HG03342 (cell line): ENCODE measurements at regions not wholly inside any gene's neighbourhood (a gene's known extent, or its start where the extent isn't known, plus 50 kb on each side); places are given as distances from the start of the nearest gene placed in this dataset.
"Not testable (repeated sequence)": the region's sequence is repeated elsewhere in the genome, so short reads cannot be mapped to it uniquely, and the experiment has no call there.

Experiments used
- ATAC-seq: cut with Tn5 transposase; IDR thresholded peaks from one replicate; pipeline ENCODE4 v1.9.1; 2021; ENCODE audit warnings: mild to moderate bottlenecking, moderate library complexity; ENCODE audit not compliant: unreplicated experiment

GRCh38 chr6:110558575-110558974, 82.2 kb upstream of the SLC22A16 start:
- ATAC-seq, result no peak

- ATAC-seq, result no peak
Observed at GRCh38 chr6:110557199-110557598, 80.8 kb upstream of the SLC22A16 start.

- ATAC-seq, result no peak
Observed at GRCh38 chr6:110556317-110557110, 80.1 kb upstream of the SLC22A16 start.

- ATAC-seq, result no peak
Observed at GRCh38 chr6:110554966-110555460, 78.6 kb upstream of the SLC22A16 start.

GRCh38 chr6:110554441-110554840, 78.0 kb upstream of the SLC22A16 start:
- no peak for ATAC-seq

GRCh38 chr6:110552901-110553641, 76.7 kb upstream of the SLC22A16 start:
- no peak for ATAC-seq

- ATAC-seq, result no peak
Observed at GRCh38 chr6:110552076-110552475, 75.7 kb upstream of the SLC22A16 start.

- no peak for ATAC-seq
Observed at GRCh38 chr6:110551088-110551487, 74.7 kb upstream of the SLC22A16 start.

- no peak for ATAC-seq
Observed at GRCh38 chr6:110550353-110550752, 73.9 kb upstream of the SLC22A16 start.

- ATAC-seq, result no peak
Observed at GRCh38 chr6:110549277-110549676, 72.9 kb upstream of the SLC22A16 start.

- ATAC-seq, result no peak
Observed at GRCh38 chr6:110548110-110548847, 71.9 kb upstream of the SLC22A16 start.

GRCh38 chr6:110547266-110547964, 71.0 kb upstream of the SLC22A16 start:
- no peak for ATAC-seq

GRCh38 chr6:110545081-110545872, 68.9 kb upstream of the SLC22A16 start:
- no peak for ATAC-seq

- no peak for ATAC-seq
Observed at GRCh38 chr6:110544472-110544871, 68.1 kb upstream of the SLC22A16 start.

GRCh38 chr6:110543106-110543505, 66.7 kb upstream of the SLC22A16 start:
- no peak for ATAC-seq

- ATAC-seq, result no peak
Observed at GRCh38 chr6:110542311-110543024, 66.1 kb upstream of the SLC22A16 start.

- no peak for ATAC-seq
Observed at GRCh38 chr6:110541701-110542309, 65.4 kb upstream of the SLC22A16 start.

- ATAC-seq, result not testable (repeated sequence)
Observed at GRCh38 chr6:110539277-110540019, 63.0 kb upstream of the SLC22A16 start.
